K562 (cell line): ENCODE measurements at regions not wholly inside any gene's neighbourhood (a gene's known extent, or its start where the extent isn't known, plus 50 kb on each side); places are given as distances from the start of the nearest gene placed in this dataset.

ENCODE experiments used
- DACH1 ChIP-seq: fragments of 450-650 bp; IDR thresholded peaks from 2 replicates; pipeline ENCODE4 v1.6.1; 2018; ENCODE audit not compliant: partially characterized antibody
- ETV1 ChIP-seq: fragments of 450-650 bp; conservative IDR thresholded peaks from 2 replicates; pipeline ENCODE4 v1.6.1; 2016; ENCODE audit warnings: missing genetic modification characterization, control low read depth, low read depth, missing compliant biosample characterization
- ILF3 ChIP-seq: fragments of 450-650 bp; IDR thresholded peaks from 2 replicates; pipeline ENCODE4 v1.6.1; 2018; ENCODE audit warnings: antibody characterized with exemption, mild to moderate bottlenecking, moderate library complexity, borderline replicate concordance
- MBD2 ChIP-seq: sonication (generic); IDR thresholded peaks from 2 replicates; pipeline ENCODE4 v1.6.1; 2016; ENCODE audit warnings: low read depth, borderline replicate concordance
- REST ChIP-seq, 2 experiments: fragments of 450-650 bp; formaldehyde crosslinking in 1 of 2; IDR thresholded peaks; 2 replicates each; pipeline versions ENCODE4 v1.4.0 to v1.6.1; 2014 to 2020; ENCODE audit warnings: mild to moderate bottlenecking in 2 of 2, borderline replicate concordance in 1 of 2, low read depth in 1 of 2
- TSHZ1 ChIP-seq: fragments of 250-450 bp; sonication (Bioruptor Pico); IDR thresholded peaks from 2 replicates; pipeline ENCODE4 v1.4.0; 2020; ENCODE audit warnings: mild to moderate bottlenecking, moderate library complexity

- TF ChIP-seq TSHZ1: no peak
- TF ChIP-seq MBD2: no peak
- TF ChIP-seq DACH1: no peak
- TF ChIP-seq ETV1 (tag): no peak
- TF ChIP-seq REST (IDR thresholded peaks at IDR 0.05; ENCODE audit: borderline replicate concordance): no peak
- TF ChIP-seq REST (CRISPR knock-in tag; IDR thresholded peaks at IDR 0.05; ENCODE audit: low read depth): no peak
- no peak for TF ChIP-seq ILF3
These were observed 453.5 kb upstream of the JARID2 start (continued) for GRCh38 chr6:14792118-14792955.
